BE2C (cell line): ENCODE measurements at regions not wholly inside any gene's neighbourhood (a gene's known extent, or its start where the extent isn't known, plus 50 kb on each side); places are given as distances from the start of the nearest gene placed in this dataset.

Source experiments
- DNase-seq: peaks from one replicate; pipeline ENCODE4 v3.0.0-alpha.2; 2020
- H3K27me3 ChIP-seq: fragments of 250-450 bp; sonication (Bioruptor Pico); 2 replicates; pipeline ENCODE4 v1.5.1; 2020; ENCODE audit warnings: mild to moderate bottlenecking
- H3K36me3 ChIP-seq: fragments of 250-450 bp; sonication (Bioruptor Pico); 2 replicates; pipeline ENCODE4 v1.5.1; 2020; ENCODE audit warnings: mild to moderate bottlenecking
- H3K4me1 ChIP-seq: fragments of 250-450 bp; sonication (Bioruptor Pico); 2 replicates; pipeline ENCODE4 v1.5.1; 2020
- H3K4me3 ChIP-seq: 2 replicates; pipeline ENCODE4 v1.5.1; 2011; ENCODE audit warnings: low read depth, low read length
- H3K9me3 ChIP-seq: fragments of 250-450 bp; sonication (Bioruptor Pico); 2 replicates; pipeline ENCODE4 v1.5.1; 2020
- CTCF ChIP-seq: IDR thresholded peaks from 2 replicates; pipeline ENCODE4 v1.5.1; 2012; ENCODE audit warnings: mild to moderate bottlenecking, low read depth, low read length

- no peaks in the 10 kb centered on the region for H3K36me3 ChIP-seq
- H3K27me3 ChIP-seq, result no peaks in the 10 kb centered on the region
- no peak overlapping the region for H3K4me3 ChIP-seq
- no peaks in the 10 kb centered on the region for H3K9me3 ChIP-seq
- TF ChIP-seq CTCF, result no peak
- no peak for DNase-seq
- no peaks in the 10 kb centered on the region for H3K4me1 ChIP-seq
Measured at GRCh38 chr1:87556326-87556725, 227.6 kb downstream of the LMO4 start.

- Histone ChIP-seq H3K36me3 (no peaks in the 10 kb centered on the region), H3K27me3 (no peaks in the 10 kb centered on the region), H3K9me3 (no peaks in the 10 kb centered on the region), H3K4me1 (no peaks in the 10 kb centered on the region), H3K4me3 (no peak overlapping the region)
- TF ChIP-seq CTCF, result no peak
- no peak for DNase-seq
Measured at GRCh38 chr1:87558921-87559320, 230.2 kb downstream of the LMO4 start.

GRCh38 chr1:87560137-87560536, 231.5 kb downstream of the LMO4 start:
- no peaks in the 10 kb centered on the region for H3K4me1 ChIP-seq
- H3K4me3 ChIP-seq, result no peak overlapping the region
- H3K9me3 ChIP-seq, result no peaks in the 10 kb centered on the region
- DNase-seq, result no peak
- no peaks in the 10 kb centered on the region for H3K27me3 ChIP-seq
- TF ChIP-seq CTCF, result no peak
- H3K36me3 ChIP-seq, result no peaks in the 10 kb centered on the region

- no peak for TF ChIP-seq CTCF
- DNase-seq, result peak; percentile 34
- no peak overlapping the region for H3K4me3 ChIP-seq
- H3K9me3 ChIP-seq, result no peaks in the 10 kb centered on the region
- no peaks in the 10 kb centered on the region for H3K27me3 ChIP-seq
- no peaks in the 10 kb centered on the region for H3K36me3 ChIP-seq
- no peaks in the 10 kb centered on the region for H3K4me1 ChIP-seq
Measured at GRCh38 chr1:87560601-87561360, 232.1 kb downstream of the LMO4 start.

GRCh38 chr1:87563211-87563610, 234.5 kb downstream of the LMO4 start:
- TF ChIP-seq CTCF, result no peak
- no peaks in the 10 kb centered on the region for H3K36me3 ChIP-seq
- H3K4me1 ChIP-seq, result no peaks in the 10 kb centered on the region
- H3K4me3 ChIP-seq, result no peak overlapping the region
- H3K27me3 ChIP-seq, result no peaks in the 10 kb centered on the region
- DNase-seq, result no peak
- H3K9me3 ChIP-seq, result no peaks in the 10 kb centered on the region

GRCh38 chr1:87565861-87566260, 237.2 kb downstream of the LMO4 start:
- no peaks in the 10 kb centered on the region for H3K36me3 ChIP-seq
- TF ChIP-seq CTCF, result no peak
- H3K4me1 ChIP-seq, result no peaks in the 10 kb centered on the region
- H3K9me3 ChIP-seq, result no peaks in the 10 kb centered on the region
- H3K27me3 ChIP-seq, result no peaks in the 10 kb centered on the region
- DNase-seq, result no peak
- H3K4me3 ChIP-seq, result no peak overlapping the region
